ENCODE measurements at regions not wholly inside any gene's neighbourhood (a gene's known extent, or its start where the extent isn't known, plus 50 kb on each side); places are given as distances from the start of the nearest gene placed in this dataset.

DNA sequence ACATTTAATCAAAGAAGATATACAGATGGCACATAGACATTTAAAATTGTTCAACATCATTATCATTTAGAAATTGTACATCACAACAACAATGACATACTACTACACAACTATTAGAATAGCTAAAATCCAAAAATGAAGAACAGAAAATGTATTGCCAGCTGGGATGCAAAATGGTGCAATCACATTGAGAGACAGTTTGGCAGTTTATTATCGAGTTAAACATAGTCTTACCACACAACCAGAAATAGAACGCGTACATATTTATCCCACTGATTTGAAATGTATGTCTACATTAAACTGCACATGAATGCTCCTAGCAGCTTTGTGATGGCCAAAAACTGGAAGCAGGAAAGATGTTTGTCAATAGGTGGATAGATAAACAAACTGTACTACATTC, 791.5 kb upstream of the MGAT4C start:
- Mint-ChIP-seq H3K27me3 (ENCODE audit: low read depth) (peaks cover 6% of the 10 kb centered on the region), H3K9me3 (ENCODE audit: low read depth) (no peaks in the 10 kb centered on the region), H3K27ac (ENCODE audit: unreplicated experiment) (no peak overlapping the region), H3K4me1 (ENCODE audit: low read depth) (no peaks in the 10 kb centered on the region), H3K4me3 (ENCODE audit: unreplicated experiment) (no peak overlapping the region), H3K36me3 (ENCODE audit: low read depth) (no peaks in the 10 kb centered on the region)
- DNase-seq (ENCODE audit: low spot score), result no peak
- TF ChIP-seq, protein P1, sequence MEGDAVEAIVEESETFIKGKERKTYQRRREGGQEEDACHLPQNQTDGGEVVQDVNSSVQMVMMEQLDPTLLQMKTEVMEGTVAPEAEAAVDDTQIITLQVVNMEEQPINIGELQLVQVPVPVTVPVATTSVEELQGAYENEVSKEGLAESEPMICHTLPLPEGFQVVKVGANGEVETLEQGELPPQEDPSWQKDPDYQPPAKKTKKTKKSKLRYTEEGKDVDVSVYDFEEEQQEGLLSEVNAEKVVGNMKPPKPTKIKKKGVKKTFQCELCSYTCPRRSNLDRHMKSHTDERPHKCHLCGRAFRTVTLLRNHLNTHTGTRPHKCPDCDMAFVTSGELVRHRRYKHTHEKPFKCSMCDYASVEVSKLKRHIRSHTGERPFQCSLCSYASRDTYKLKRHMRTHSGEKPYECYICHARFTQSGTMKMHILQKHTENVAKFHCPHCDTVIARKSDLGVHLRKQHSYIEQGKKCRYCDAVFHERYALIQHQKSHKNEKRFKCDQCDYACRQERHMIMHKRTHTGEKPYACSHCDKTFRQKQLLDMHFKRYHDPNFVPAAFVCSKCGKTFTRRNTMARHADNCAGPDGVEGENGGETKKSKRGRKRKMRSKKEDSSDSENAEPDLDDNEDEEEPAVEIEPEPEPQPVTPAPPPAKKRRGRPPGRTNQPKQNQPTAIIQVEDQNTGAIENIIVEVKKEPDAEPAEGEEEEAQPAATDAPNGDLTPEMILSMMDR (IDR thresholded peaks at IDR 0.05), result no peak

DNA sequence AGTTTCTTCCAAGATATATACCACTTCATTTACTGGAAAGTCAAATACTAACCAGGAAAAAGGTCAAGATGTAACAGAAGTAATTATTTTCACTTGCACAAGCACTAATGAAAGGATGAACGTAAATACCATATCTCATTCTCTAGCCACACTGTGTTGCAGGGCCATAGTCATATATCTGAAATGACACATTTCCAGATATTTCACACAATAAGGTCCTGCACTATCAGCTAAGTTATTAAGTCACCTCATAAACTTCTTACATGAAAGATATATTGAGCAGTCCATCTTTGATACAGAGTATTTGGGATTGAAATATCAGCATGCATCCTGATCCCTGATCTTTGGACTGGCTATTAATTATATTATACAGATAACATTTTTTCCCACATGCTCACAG, 783.3 kb upstream of the MGAT4C start:
- Mint-ChIP-seq H3K4me3 (ENCODE audit: unreplicated experiment) (no peak overlapping the region), H3K4me1 (ENCODE audit: low read depth) (no peaks in the 10 kb centered on the region)
- DNase-seq (ENCODE audit: low spot score), result no peak

DNA sequence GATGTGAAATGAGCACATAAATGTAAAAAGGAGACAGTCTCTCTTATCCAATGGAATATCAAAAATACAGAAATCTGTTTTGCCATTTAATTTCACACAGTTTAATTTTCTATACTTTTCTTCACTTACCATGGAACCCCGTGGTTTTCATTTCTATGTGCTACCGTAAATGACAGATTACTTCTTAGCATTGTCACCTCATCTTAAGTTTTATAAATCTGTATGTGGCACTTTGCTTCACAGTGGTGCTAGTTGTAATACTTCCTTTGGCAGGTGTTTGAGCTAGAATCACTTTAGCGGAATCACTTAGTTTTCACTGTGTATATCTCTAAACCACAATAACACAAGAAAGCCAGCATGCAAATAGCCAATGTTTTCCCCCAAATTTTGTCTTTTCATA, 781.9 kb upstream of the MGAT4C start:
- TF ChIP-seq, protein P1 (IDR thresholded peaks at IDR 0.05), result no peak
- DNase-seq (ENCODE audit: low spot score), result no peak
- Mint-ChIP-seq H3K27ac (ENCODE audit: unreplicated experiment) (no peak overlapping the region), H3K36me3 (ENCODE audit: low read depth) (no peaks in the 10 kb centered on the region), H3K4me1 (ENCODE audit: low read depth) (no peaks in the 10 kb centered on the region), H3K27me3 (ENCODE audit: low read depth) (peaks cover 2% of the 10 kb centered on the region), H3K4me3 (ENCODE audit: unreplicated experiment) (no peak overlapping the region), H3K9me3 (ENCODE audit: low read depth) (no peaks in the 10 kb centered on the region)

More for the DNA sequence above, 783.3 kb upstream of the MGAT4C start:
- H3K27ac Mint-ChIP-seq (ENCODE audit: unreplicated experiment), result no peak overlapping the region
- H3K27me3 Mint-ChIP-seq (ENCODE audit: low read depth), result peaks cover 2% of the 10 kb centered on the region
- H3K9me3 Mint-ChIP-seq (ENCODE audit: low read depth), result no peaks in the 10 kb centered on the region
- H3K36me3 Mint-ChIP-seq (ENCODE audit: low read depth), result no peaks in the 10 kb centered on the region
- TF ChIP-seq, protein P1 (IDR thresholded peaks at IDR 0.05), result no peak

DNA sequence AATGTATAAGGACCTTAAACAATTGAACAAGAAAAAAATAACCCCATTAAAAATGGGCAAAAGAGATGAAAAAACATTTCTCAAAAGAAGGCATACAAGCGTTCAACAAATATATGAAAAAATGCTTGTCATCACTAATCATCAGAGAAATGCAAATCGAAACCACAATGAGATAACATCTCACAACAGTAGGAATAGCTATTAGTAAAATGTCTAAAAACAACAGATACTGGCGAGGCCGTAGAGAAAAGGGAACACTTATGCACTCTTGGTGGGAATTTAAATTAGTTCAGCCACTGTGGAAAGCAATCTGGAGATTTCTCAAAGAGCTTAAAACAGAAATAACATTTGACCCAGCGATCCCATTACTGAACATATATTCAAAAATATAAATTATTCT, 769.8 kb upstream of the MGAT4C start:
- Mint-ChIP-seq H3K36me3 (ENCODE audit: low read depth) (peaks cover 4% of the 10 kb centered on the region), H3K4me3 (ENCODE audit: unreplicated experiment) (no peak overlapping the region), H3K9me3 (ENCODE audit: low read depth) (peaks cover 9% of the 10 kb centered on the region), H3K27me3 (ENCODE audit: low read depth) (peaks cover 4% of the 10 kb centered on the region), H3K27ac (ENCODE audit: unreplicated experiment) (no peak overlapping the region), H3K4me1 (ENCODE audit: low read depth) (no peaks in the 10 kb centered on the region)
- TF ChIP-seq, protein P1 (IDR thresholded peaks at IDR 0.05), result no peak
- DNase-seq (ENCODE audit: low spot score), result no peak

DNA sequence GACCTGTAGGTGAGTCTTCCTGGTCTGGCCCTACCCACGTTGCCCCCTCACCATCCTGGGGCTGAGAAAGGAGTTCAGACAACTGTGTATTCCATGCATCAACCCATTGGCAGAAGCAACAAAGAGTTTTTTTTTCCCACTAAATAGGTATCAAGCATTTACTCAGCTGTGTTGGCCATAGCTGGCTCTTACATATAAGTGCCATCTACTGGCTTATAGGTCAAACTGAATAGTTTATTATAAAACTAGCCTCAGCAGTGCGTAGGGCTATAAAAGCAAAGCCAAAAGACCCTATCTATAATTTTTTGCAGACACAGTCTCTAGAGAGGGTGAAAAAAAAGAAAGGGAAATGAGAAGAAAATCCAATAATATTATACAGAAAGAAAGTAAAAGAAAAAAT, 765.2 kb upstream of the MGAT4C start:
- Mint-ChIP-seq H3K27me3 (ENCODE audit: low read depth) (peaks cover 3% of the 10 kb centered on the region), H3K36me3 (ENCODE audit: low read depth) (peaks cover 6% of the 10 kb centered on the region), H3K9me3 (ENCODE audit: low read depth) (peaks cover 17% of the 10 kb centered on the region), H3K27ac (ENCODE audit: unreplicated experiment) (no peak overlapping the region), H3K4me1 (ENCODE audit: low read depth) (no peaks in the 10 kb centered on the region), H3K4me3 (ENCODE audit: unreplicated experiment) (no peak overlapping the region)
- TF ChIP-seq, protein P1 (IDR thresholded peaks at IDR 0.05), result no peak
- no peak for DNase-seq (ENCODE audit: low spot score)
